Renal cortex interstitium (tissue), 11 donors: ENCODE measurements at regions not wholly inside any gene's neighbourhood (a gene's known extent, or its start where the extent isn't known, plus 50 kb on each side); places are given as distances from the start of the nearest gene placed in this dataset.

Experiments used
- DNase-seq, 11 donors: peaks; one replicate each; pipeline ENCODE4 v3.0.0-alpha.2; 2013; ENCODE audit warnings: low read depth in 9 of 11, low spot score in 4 of 11; ENCODE audit errors: extremely low read depth in 1 of 11

- DNase-seq: no peak
Measured at GRCh38 chr2:88303865-88304264, 133.7 kb downstream of the THNSL2 start.

- no peak for DNase-seq
Measured at GRCh38 chr2:88296247-88296646, 126.1 kb downstream of the THNSL2 start.

- DNase-seq: no peak
Measured at GRCh38 chr2:88283886-88284592, 113.9 kb downstream of the THNSL2 start.

DNA sequence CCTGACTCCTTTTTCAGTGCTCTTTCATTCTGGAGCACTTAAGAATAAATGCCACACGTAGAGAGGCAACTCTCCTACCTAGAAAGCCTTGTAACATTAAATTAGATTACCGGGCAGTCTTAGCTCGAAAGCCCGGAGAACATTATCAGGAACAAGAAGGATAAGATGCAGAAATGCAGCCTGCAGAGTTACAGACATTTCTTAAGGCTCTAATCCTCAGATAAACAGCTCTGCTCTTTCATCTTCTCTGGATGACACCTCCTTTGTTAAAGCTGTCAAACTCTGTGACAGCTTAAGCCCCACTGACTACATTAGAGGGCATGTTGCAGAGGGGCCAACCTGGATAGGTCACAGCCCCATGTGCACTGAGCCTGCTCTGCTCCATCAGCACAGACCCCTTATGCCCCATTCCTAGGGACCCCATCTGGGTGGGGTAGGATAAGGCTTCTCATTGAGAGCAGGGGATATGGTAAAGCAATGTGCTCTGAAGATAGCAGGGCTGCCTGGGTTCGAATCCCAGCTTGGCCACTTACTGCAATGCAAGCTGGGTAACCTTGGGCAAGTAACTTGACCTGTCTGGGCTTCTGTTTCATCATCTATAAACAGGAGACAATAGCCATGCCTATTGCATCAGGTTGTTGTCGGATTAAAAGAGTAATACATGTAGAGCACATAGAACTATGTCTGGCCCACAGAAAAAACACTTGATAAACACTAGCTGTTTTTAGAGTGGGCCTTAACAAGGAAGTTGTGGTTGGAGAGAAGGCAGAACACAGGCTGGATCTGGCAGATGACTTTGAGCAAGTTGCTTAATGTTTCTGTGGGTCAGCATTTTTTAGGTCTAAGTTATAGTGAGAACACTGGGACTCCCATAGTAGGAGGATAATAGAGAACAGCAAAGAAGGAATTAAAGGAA is 111.4 kb downstream of the THNSL2 start:
- DNase-seq: no peak

GRCh38 chr2:88269836-88270235 is 99.7 kb downstream of the THNSL2 start:
- DNase-seq: no peak

GRCh38 chr2:88265352-88266303 is 95.5 kb downstream of the THNSL2 start:
- DNase-seq: peak in 1 of 11 donors; percentile 23

DNA sequence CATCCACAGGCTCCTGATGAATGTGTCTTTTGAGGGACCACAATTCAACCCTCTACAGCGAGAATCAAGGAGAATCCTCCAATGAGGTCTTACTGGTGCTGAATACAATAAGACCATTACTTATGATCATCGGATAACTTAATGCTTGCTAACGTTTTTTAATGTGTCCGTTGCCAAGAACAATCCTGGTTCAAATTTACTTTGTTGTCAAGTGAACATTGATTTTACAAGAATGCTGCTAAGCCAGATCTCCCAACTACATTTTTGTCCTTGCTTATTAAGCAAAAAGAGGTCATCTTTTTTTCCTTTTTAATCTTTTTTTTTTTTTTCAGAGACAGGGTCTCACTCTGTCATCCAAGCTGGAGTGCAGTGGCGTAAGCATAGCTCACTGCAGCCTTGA is 93.7 kb downstream of the THNSL2 start:
- no peak for DNase-seq

DNA sequence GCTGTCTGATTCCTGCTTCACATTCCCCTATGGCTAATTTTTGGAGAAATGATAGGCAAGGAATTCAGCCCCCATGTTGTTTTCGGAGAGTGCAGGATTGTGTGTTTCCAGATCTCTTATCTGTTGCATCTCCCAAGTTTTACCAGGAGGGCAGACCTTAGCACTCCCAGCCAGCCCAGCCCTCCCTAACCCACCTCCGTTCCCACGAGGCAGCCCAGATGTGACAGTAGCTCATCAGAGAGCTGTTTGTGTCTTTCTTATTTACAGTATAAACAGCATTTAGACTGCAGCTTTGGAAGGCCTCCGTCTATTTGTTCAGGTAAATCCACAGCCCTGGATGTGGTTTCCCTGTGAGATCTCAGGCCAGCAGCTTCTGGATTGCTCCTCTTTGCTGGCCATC is 91.6 kb downstream of the THNSL2 start:
- no peak for DNase-seq

DNA sequence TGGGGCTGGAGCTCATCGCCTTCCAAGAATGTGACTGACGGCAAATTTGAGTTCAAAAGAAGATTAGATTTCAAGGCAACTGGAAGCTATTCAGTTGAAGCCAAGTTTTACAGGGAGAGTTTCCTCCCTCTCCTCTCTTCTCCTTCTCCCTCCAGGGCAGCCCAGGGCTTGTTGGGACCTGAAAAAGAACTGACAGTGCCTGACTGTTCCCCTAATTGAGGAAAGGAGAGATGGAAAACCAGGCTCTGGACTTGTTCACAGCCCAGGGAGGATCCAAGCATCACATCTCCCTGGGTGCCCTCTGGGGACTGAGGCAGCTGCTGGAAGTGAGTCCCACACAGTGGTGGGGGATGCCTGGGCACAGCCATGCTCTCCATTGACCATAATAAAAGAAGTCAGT is 88.1 kb downstream of the THNSL2 start:
- no peak for DNase-seq

- DNase-seq: no peak
Measured at GRCh38 chr2:88254437-88255091, 84.4 kb downstream of the THNSL2 start.

DNA sequence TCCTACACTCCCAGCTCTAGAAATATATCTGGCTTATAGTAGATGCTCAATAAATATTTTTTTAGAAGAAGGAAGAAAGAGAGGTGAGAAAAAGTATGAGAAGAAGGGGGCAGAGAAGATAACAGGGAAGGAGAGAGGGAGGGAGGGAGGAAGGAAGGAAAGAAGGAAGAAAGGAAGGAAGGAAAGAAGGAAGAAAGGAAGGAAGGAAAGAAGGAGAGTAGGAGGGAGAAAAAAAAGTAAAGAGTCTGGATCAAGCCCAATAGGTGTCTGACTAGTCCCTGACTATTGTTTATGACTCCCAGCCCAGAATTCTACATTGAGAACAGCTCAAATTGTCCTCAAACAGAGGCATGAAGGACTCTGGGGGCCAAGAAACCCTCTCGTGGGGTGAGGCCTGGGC is 83.9 kb downstream of the THNSL2 start:
- DNase-seq: no peak

DNA sequence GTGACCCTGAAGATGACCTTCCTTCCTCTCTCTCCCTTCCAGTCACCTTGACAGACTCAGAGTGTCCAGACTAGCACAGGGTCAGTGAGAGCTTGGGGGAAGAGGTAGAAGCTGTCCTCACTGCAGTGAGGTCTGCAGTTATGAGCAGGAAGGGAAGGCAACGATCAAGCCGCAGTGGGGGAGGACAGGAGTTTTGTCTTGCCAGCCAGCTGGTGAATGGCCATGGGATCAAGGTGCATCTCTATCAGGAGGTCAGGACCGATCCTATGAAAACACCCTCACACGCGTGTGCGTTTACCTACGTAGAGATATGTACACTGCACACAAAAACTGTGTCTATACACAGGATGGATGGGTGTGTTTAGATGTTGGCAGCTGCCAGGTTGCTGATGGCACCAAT is 83.2 kb downstream of the THNSL2 start:
- no peak for DNase-seq

DNA sequence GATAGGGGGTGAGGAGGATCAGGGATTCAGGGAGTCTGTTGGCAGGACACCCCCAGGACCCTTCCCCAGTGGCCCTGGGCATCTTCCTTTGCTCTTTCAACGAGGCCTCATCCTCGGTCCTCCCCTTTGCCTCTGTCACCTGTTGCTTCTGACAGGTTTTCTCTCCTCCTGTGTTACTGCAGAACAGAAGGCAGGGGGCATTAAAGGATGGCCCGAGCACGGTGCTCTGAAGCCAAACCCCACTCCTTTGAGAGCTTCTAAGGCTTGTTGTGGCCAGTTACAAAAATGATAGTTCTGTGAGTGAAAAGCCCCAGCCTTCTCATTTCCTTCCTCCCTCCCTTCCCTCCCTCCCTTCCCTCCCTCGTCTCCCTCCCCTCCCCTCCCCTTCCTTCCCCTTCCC is 82.5 kb downstream of the THNSL2 start:
- DNase-seq: no peak

- DNase-seq: no peak
Measured at GRCh38 chr2:88252111-88252510, 82.0 kb downstream of the THNSL2 start.

GRCh38 chr2:88250404-88250803 is 80.3 kb downstream of the THNSL2 start:
- DNase-seq: no peak

DNA sequence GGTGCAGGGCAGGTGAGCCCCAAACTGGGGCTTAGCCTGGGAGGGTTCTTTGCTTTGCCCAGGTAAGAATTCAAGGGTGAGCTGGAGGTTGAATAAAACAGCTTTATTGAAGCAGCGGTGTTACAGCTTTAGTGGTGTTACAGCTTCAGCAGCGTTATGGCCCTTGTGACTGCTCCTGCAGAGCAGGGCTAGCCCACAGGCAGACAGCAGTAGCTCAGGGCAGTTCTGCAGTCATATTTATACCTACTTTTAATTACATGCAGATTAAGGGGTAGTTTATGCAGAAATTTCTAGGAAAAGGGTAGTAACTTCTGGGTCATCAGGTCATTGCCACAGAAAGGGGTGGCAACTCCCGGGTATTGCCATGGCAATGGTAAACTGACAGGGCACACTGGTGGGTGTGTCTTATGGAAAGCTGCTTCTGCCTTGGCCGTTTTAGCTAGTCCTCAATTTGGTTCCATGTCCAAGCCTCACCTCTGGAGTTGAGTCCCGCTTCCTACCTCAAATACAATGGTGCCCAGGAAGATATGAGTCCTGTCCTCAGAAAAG is 78.2 kb downstream of the THNSL2 start:
- DNase-seq: no peak

DNA sequence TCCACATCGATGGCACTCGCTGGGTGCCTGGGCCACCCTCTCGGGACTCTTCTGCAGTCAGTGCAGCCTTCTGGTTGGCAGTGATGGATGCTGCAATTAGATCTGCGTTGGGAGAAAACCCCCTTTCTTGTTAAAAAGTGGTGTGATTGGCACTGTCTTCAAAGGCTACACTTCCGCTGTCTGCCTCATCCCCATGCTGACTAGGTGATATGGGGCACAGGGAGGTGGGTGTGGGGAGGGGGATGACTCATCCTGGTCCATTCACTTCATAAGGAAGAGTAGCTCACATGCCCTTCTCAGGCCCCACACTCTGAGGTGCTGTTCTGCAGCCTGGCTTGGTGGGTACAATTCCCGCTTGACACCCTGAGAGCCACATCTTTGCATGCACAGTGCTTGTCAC is 77.4 kb downstream of the THNSL2 start:
- no peak for DNase-seq

DNA sequence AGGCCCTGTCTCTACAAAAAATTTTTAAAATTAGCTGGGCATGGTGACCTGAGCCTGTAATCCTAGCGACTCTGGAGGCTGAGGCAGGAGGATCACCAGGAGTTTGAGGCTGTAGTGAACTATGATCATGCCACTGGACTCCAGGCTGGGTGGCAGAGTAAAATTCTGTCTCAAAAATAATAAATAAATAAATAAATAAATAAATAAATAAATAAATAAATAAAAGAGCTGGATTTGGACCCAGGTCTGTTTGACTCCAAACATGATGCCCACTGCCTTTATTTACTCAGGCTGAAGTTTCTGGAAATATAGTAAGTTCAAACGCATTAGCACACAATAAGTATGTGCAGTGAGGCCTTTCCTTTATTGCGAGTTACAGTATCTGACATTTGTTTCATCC is 75.0 kb downstream of the THNSL2 start:
- no peak for DNase-seq

- DNase-seq: no peak
Measured at GRCh38 chr2:88239781-88240180, 69.6 kb downstream of the THNSL2 start.
